AG04450 (cell line): ENCODE measurements at regions not wholly inside any gene's neighbourhood (a gene's known extent, or its start where the extent isn't known, plus 50 kb on each side); places are given as distances from the start of the nearest gene placed in this dataset.

Source experiments
- CTCF ChIA-PET: fragments of 300-600, 350-600 bp; formaldehyde crosslinking; extraction: SDS; loops from one replicate; lab custom pipeline; 2022; ENCODE audit warnings: antibody characterized with exemption, inconsistent platforms; lab: Charles Lee
- POLR2A ChIA-PET: fragments of 350-600 bp; formaldehyde crosslinking; extraction: SDS; loops from one replicate; lab custom pipeline; 2021; ENCODE audit warnings: antibody characterized with exemption, inconsistent platforms; lab: Yijun Ruan, JAX
- DNase-seq: peaks from one replicate; pipeline ENCODE4 v3.0.0-alpha.2; 2011; ENCODE audit warnings: low read depth, low spot score
- H3K27ac ChIP-seq: one replicate; pipeline ENCODE4 v1.5.1; 2012; ENCODE audit warnings: low read depth, low read length, control low read depth
- H3K27me3 ChIP-seq: one replicate; pipeline ENCODE4 v1.6.0; 2012; ENCODE audit warnings: low read length; ENCODE audit not compliant: control insufficient read depth, insufficient read depth
- H3K4me3 ChIP-seq: 2 replicates; pipeline ENCODE4 v1.5.1; 2011; ENCODE audit warnings: mild to moderate bottlenecking, low read depth, low read length, control low read depth
- H3K9me3 ChIP-seq: 2 replicates; pipeline ENCODE4 v1.5.1; 2012; ENCODE audit warnings: low read length; ENCODE audit not compliant: control insufficient read depth, insufficient read depth
- CTCF ChIP-seq: IDR thresholded peaks from 2 replicates; pipeline ENCODE4 v1.5.1; 2011; ENCODE audit warnings: low read depth, low read length, control low read depth, inconsistent platforms

GRCh38 chr13:73171926-73172325 lies 113.1 kb downstream of the KLF5 start:
- CTCF ChIA-PET = interaction anchor here (0.7 to 1.7 kb wide), 3 partner anchors 9 to 71 kb away, joined by 3 to 5 read pairs (median 4); no protein-coding TSS in a partner anchor
- Histone ChIP-seq H3K4me3 (no peak overlapping the region), H3K9me3 (no peaks in the 10 kb centered on the region), H3K27ac (no peak overlapping the region), H3K27me3 (no peaks in the 10 kb centered on the region)
- DNase-seq = no peak
- POLR2A ChIA-PET = interaction anchor here (0.8 kb wide), 1 partner anchor 33 kb away, joined by 8 read pairs; no protein-coding TSS in a partner anchor
- TF ChIP-seq CTCF = peak; percentile 23; the same call in 1 of the 2 replicates

- Histone ChIP-seq H3K9me3 (no peaks in the 10 kb centered on the region), H3K27ac (no peak overlapping the region), H3K27me3 (no peaks in the 10 kb centered on the region), H3K4me3 (no peak overlapping the region)
- CTCF ChIA-PET = no interaction called here
- POLR2A ChIA-PET = no interaction called here
- TF ChIP-seq CTCF = no peak
- DNase-seq = no peak
Observed at GRCh38 chr13:73171271-73171682, 112.5 kb downstream of the KLF5 start.

GRCh38 chr13:73169971-73170370 lies 111.2 kb downstream of the KLF5 start:
- Histone ChIP-seq H3K9me3 (no peaks in the 10 kb centered on the region), H3K27ac (no peak overlapping the region), H3K4me3 (no peak overlapping the region), H3K27me3 (no peaks in the 10 kb centered on the region)
- no peak for DNase-seq
- ChIA-PET POLR2A (no interaction called here), CTCF (no interaction called here)
- TF ChIP-seq CTCF = no peak

- CTCF ChIA-PET = no interaction called here
- H3K27me3 ChIP-seq = no peaks in the 10 kb centered on the region
- TF ChIP-seq CTCF = no peak
- no peaks in the 10 kb centered on the region for H3K9me3 ChIP-seq
- POLR2A ChIA-PET = no interaction called here
- H3K4me3 ChIP-seq = no peak overlapping the region
- no peak overlapping the region for H3K27ac ChIP-seq
- DNase-seq = peak; percentile 30
Observed at GRCh38 chr13:73168953-73169401, 110.2 kb downstream of the KLF5 start.

- no peak for TF ChIP-seq CTCF
- no peak overlapping the region for H3K4me3 ChIP-seq
- POLR2A ChIA-PET = no interaction called here
- CTCF ChIA-PET = interaction anchor here (0.7 kb wide), 1 partner anchor 27 kb away, joined by 4 read pairs; no protein-coding TSS in a partner anchor
- no peak for DNase-seq
- no peak overlapping the region for H3K27ac ChIP-seq
- no peaks in the 10 kb centered on the region for H3K9me3 ChIP-seq
- H3K27me3 ChIP-seq = no peaks in the 10 kb centered on the region
Observed at GRCh38 chr13:73168226-73168952, 109.6 kb downstream of the KLF5 start.
